ENCODE measurements at regions not wholly inside any gene's neighbourhood (a gene's known extent, or its start where the extent isn't known, plus 50 kb on each side); places are given as distances from the start of the nearest gene placed in this dataset.

GRCh38 chr12:97006585-97006984, 99.5 kb downstream of the NEDD1 start:
- TF ChIP-seq EZH2phosphoT487 (IDR thresholded peaks at IDR 0.05; ENCODE audit: borderline replicate concordance, low read length) (no peak), CTCF (IDR thresholded peaks at IDR 0.05; ENCODE audit: low read depth, low read length, poor library complexity, severe bottlenecking) (no peak)

Measured in DOHH2 (cell line).